Mucosa of descending colon (tissue), 3 donors: ENCODE measurements at regions not wholly inside any gene's neighbourhood (a gene's known extent, or its start where the extent isn't known, plus 50 kb on each side); places are given as distances from the start of the nearest gene placed in this dataset.

ENCODE experiments used
- ATAC-seq: fragments of 200-7000 bp; cut with Tn5 transposase; one replicate; pipeline ENCODE4 v1.9.1; 2020; ENCODE audit warnings: mild to moderate bottlenecking, moderate library complexity
- DNase-seq, 3 donors: peaks; one replicate each; pipeline ENCODE4 v3.0.0-alpha.2; 2020
- H3K36me3 ChIP-seq: fragments of 200-600 bp; one replicate; pipeline ENCODE4 v1.8.0; 2021; ENCODE audit warnings: low read depth, mild to moderate bottlenecking
- H3K4me1 ChIP-seq: fragments of 200-600 bp; one replicate; pipeline ENCODE4 v1.8.0; 2021; ENCODE audit warnings: low read depth, mild to moderate bottlenecking
- H3K4me3 ChIP-seq: fragments of 200-600 bp; one replicate; pipeline ENCODE4 v1.8.0; 2021; ENCODE audit warnings: mild to moderate bottlenecking
- H3K9me3 ChIP-seq: fragments of 200-600 bp; one replicate; pipeline ENCODE4 v1.8.0; 2021; ENCODE audit warnings: mild to moderate bottlenecking
- intact Hi-C, 2 donors: fragments of 100-400 bp; cut with DNase I in 1 of 2; cut with micrococcal nuclease in 1 of 2; formaldehyde crosslinking; loops; one replicate each; pipeline versions ENCODE4 v1.11.0 to v1.11.1; 2022; cut with DNase I, micrococcal nuclease
- TF ChIP-seq, protein P1 (sequence below): fragments of 200-600 bp; IDR thresholded peaks from one replicate; pipeline ENCODE4 v1.8.0; 2022; ENCODE audit warnings: antibody characterized with exemption, mild to moderate bottlenecking
- donor health status: DM: no; HTN: no; CAD: no; lungs with moderate emphysema.
- donor health status: DM: no; HTN: no; CAD: no.
- donor health status: DM: no; HTN: yes; CAD: no.

DNA sequence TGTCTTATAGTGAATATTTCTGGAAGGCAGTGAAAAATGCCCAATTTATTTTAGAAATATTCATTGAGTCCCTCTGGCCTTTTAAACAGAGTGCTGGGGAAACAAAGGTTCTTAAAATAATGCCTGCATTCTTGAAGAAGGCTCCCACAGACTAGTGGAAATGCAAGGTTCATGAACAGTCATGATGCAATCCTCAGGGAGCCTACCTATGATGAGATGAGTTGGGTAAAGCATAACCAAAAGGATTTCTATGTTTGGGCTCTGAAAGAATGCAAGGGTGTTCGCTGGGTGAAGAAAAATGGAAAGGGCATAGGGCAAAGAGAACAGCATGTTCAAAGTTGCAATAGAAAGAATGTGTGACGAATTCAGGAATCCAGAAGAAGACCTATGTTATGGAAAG lies 214.5 kb upstream of the MAF start:
- intact Hi-C loops, result no loop called here
- Histone ChIP-seq H3K9me3 (no peaks in the 10 kb centered on the region), H3K4me1 (no peaks in the 10 kb centered on the region), H3K4me3 (no peak overlapping the region), H3K36me3 (no peaks in the 10 kb centered on the region)
- ATAC-seq, result no peak
- DNase-seq, result no peak
- TF ChIP-seq, protein P1, sequence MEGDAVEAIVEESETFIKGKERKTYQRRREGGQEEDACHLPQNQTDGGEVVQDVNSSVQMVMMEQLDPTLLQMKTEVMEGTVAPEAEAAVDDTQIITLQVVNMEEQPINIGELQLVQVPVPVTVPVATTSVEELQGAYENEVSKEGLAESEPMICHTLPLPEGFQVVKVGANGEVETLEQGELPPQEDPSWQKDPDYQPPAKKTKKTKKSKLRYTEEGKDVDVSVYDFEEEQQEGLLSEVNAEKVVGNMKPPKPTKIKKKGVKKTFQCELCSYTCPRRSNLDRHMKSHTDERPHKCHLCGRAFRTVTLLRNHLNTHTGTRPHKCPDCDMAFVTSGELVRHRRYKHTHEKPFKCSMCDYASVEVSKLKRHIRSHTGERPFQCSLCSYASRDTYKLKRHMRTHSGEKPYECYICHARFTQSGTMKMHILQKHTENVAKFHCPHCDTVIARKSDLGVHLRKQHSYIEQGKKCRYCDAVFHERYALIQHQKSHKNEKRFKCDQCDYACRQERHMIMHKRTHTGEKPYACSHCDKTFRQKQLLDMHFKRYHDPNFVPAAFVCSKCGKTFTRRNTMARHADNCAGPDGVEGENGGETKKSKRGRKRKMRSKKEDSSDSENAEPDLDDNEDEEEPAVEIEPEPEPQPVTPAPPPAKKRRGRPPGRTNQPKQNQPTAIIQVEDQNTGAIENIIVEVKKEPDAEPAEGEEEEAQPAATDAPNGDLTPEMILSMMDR, result no peak

GRCh38 chr16:79814124-79814523 lies 213.6 kb upstream of the MAF start:
- DNase-seq (no peak), ATAC-seq (no peak)
- intact Hi-C loops, result no loop called here
- TF ChIP-seq, protein P1, result no peak
- no peaks in the 10 kb centered on the region for H3K36me3 ChIP-seq
- H3K4me3 ChIP-seq, result no peak overlapping the region
- H3K9me3 ChIP-seq, result no peaks in the 10 kb centered on the region
- no peaks in the 10 kb centered on the region for H3K4me1 ChIP-seq

DNA sequence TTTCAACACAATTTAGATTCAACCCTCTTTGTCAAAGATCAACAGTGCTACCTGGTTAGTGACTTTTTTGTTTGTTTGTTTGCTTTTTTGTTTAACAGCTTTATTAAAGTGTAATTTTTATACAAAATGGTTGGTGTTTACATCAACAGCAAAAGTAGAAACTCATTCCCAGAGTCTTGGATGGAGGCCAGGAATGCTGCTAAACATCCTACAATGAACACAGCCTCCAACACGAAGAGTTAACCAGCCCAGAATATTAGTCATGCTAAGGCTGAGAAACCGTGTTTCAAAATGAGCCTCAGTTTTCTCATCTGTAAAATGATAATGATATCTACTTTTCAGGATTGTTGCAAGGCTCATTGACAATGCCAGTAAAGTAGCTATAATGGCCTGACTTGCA lies 211.0 kb upstream of the MAF start:
- DNase-seq (no peak), ATAC-seq (no peak)
- intact Hi-C loops, result no loop called here
- TF ChIP-seq, protein P1, result no peak
- no peaks in the 10 kb centered on the region for H3K4me1 ChIP-seq
- H3K4me3 ChIP-seq, result no peak overlapping the region
- no peaks in the 10 kb centered on the region for H3K9me3 ChIP-seq
- no peaks in the 10 kb centered on the region for H3K36me3 ChIP-seq

DNA sequence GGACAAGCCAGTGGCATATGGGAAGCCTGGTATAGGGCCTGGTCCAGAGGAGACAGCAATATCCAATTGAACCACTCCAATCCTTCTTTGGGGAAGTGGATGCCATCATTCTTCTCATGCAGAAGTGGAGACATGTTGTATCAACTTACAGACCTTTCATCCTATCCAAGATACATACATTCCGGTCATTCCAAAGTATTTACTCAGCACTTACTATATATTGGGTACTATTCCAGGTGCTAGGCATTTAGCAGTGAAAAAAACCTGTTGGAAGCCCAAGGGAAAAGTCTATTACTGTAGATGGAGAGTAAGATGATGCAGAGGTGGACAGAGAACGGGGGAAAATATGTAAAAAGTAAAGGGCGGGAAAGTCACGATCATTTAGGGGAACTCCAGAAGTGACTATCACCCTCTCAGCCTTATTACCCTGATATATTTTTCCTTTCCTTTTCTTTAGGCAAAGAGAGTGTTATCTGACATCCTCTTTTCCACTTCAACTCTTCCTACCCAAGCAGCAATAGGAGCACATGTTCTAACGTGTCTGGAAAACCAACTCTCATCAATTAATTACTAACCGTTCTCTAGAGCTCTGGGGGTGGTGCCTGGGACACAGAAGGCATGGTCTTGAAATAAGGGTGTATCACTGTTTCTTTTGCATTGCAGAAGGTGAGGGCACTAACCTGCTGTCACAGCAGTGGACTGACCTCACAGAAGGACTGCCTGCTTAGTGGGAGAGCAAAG lies 210.1 kb upstream of the MAF start:
- TF ChIP-seq, protein P1, result no peak
- intact Hi-C loops, result no loop called here
- no peak overlapping the region for H3K4me3 ChIP-seq
- H3K9me3 ChIP-seq, result no peaks in the 10 kb centered on the region
- DNase-seq (no peak), ATAC-seq (no peak)
- no peaks in the 10 kb centered on the region for H3K36me3 ChIP-seq
- no peaks in the 10 kb centered on the region for H3K4me1 ChIP-seq

DNA sequence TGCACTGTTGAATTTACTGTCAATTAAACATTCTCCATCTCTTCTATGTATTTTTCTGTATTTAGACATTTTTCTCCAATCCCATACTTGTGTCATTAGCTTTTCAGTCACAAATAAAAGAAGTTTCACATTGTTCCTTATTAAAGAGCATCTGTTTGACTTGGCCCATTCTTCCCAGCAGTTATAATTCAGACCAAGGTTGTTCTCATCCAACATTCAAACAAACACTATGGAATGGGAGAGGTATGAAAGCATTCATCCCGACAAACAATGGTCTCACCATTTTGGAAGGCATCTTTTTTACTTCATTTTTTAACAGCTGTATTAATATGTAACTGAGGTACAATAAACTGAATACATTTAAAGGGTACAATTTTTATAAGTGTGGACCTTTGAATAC lies 208.8 kb upstream of the MAF start:
- no peaks in the 10 kb centered on the region for H3K4me1 ChIP-seq
- intact Hi-C loops, result no loop called here
- DNase-seq, result no peak
- TF ChIP-seq, protein P1, result no peak
- H3K9me3 ChIP-seq, result no peaks in the 10 kb centered on the region
- no peak overlapping the region for H3K4me3 ChIP-seq
- H3K36me3 ChIP-seq, result no peaks in the 10 kb centered on the region
- no peak for ATAC-seq

DNA sequence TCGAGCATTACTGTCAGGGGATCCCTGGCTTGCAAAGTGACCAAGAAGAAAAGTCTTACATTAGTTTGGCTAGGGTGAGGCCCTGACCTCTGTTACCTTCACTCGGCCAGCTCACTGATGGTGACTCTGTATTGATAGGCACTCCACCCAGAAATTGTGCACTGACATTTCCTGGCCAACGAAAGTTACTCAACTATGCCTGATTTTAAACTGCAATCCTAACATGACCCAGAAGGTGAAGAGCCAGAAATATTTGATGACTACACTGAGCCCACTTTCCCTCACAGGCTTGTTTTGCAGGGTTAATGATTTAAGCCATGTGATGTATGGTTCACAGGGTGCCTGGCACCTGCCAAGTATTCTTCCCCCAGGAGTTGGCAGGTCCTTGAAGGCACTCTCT lies 208.2 kb upstream of the MAF start:
- DNase-seq (no peak), ATAC-seq (no peak)
- Histone ChIP-seq H3K9me3 (no peaks in the 10 kb centered on the region), H3K4me1 (no peaks in the 10 kb centered on the region), H3K4me3 (no peak overlapping the region), H3K36me3 (no peaks in the 10 kb centered on the region)
- TF ChIP-seq, protein P1, result no peak
- intact Hi-C loops, result no loop called here
